HL-60 (cell line): ENCODE measurements at regions not wholly inside any gene's neighbourhood (a gene's known extent, or its start where the extent isn't known, plus 50 kb on each side); places are given as distances from the start of the nearest gene placed in this dataset.

Experiments
- DNase-seq, 2 experiments: peaks; one replicate each; pipeline ENCODE4 v3.0.0-alpha.2; 2010 to 2020; ENCODE audit warnings: low read depth in 1 of 2, low spot score in 1 of 2
- H3K27ac ChIP-seq: fragments of 250-450 bp; sonication (Bioruptor Pico); replicated peaks from 2 replicates; pipeline ENCODE4 v1.5.1; 2020; ENCODE audit warnings: mild to moderate bottlenecking, moderate library complexity
- H3K27me3 ChIP-seq: fragments of 250-450 bp; sonication (Bioruptor Pico); 2 replicates; pipeline ENCODE4 v1.5.1; 2021; ENCODE audit warnings: mild to moderate bottlenecking, moderate library complexity; ENCODE audit not compliant: insufficient read depth, poor library complexity, severe bottlenecking
- H3K4me3 ChIP-seq: replicated peaks from 2 replicates; pipeline ENCODE4 v1.5.1; 2011; ENCODE audit warnings: mild to moderate bottlenecking, control low read depth, low read length; ENCODE audit not compliant: insufficient read depth
- GABPA ChIP-seq: IDR thresholded peaks from 2 replicates; pipeline ENCODE4 v1.6.1; 2012; ENCODE audit warnings: low read depth
- POLR2AphosphoS5 ChIP-seq: IDR thresholded peaks from 2 replicates; pipeline ENCODE4 v1.6.1; 2012; ENCODE audit warnings: low read depth
- SPI1 ChIP-seq: IDR thresholded peaks from 2 replicates; pipeline ENCODE4 v1.6.1; 2012; ENCODE audit warnings: low read depth, mild to moderate bottlenecking, borderline replicate concordance
- TF ChIP-seq, protein P1 (sequence below): IDR thresholded peaks from 2 replicates; pipeline ENCODE4 v1.6.1; 2012; ENCODE audit warnings: low read depth; ENCODE audit not compliant: insufficient replicate concordance
- TF ChIP-seq, protein P2 (sequence below): IDR thresholded peaks from one replicate; pipeline ENCODE4 v1.5.1; 2011; ENCODE audit warnings: low read length, control low read depth, inconsistent platforms; ENCODE audit not compliant: insufficient read depth

DNA sequence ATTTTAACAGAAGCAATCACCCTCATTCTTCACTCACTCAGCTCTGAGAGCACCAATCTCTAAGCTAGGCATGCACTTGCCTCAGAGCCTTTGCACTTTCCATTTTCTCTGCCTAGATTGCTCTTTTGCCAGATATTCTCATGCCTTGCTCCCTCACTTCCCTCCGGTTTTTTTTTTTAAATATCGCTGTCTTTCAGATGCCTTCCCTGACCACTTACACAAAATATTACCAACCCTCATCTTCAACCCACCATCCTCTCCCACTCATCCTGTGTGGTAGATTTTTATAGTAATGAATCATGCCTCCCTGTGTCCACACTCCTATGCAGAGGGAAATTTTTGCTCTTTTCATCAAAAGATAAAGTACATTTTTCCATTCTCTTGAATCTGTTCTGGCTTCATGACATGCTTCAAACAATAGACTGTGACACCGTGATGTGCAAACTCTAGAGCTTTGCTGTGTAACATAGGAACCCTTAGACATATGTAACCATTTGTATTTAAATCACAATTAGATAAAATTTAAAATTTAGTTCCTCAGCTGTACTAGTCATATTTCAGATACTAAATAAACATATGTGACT, 437.1 kb downstream of the UTRN start:
- H3K27ac ChIP-seq: no peak overlapping the region
- no peak for DNase-seq
- no peak overlapping the region for H3K4me3 ChIP-seq
- TF ChIP-seq, protein P1, sequence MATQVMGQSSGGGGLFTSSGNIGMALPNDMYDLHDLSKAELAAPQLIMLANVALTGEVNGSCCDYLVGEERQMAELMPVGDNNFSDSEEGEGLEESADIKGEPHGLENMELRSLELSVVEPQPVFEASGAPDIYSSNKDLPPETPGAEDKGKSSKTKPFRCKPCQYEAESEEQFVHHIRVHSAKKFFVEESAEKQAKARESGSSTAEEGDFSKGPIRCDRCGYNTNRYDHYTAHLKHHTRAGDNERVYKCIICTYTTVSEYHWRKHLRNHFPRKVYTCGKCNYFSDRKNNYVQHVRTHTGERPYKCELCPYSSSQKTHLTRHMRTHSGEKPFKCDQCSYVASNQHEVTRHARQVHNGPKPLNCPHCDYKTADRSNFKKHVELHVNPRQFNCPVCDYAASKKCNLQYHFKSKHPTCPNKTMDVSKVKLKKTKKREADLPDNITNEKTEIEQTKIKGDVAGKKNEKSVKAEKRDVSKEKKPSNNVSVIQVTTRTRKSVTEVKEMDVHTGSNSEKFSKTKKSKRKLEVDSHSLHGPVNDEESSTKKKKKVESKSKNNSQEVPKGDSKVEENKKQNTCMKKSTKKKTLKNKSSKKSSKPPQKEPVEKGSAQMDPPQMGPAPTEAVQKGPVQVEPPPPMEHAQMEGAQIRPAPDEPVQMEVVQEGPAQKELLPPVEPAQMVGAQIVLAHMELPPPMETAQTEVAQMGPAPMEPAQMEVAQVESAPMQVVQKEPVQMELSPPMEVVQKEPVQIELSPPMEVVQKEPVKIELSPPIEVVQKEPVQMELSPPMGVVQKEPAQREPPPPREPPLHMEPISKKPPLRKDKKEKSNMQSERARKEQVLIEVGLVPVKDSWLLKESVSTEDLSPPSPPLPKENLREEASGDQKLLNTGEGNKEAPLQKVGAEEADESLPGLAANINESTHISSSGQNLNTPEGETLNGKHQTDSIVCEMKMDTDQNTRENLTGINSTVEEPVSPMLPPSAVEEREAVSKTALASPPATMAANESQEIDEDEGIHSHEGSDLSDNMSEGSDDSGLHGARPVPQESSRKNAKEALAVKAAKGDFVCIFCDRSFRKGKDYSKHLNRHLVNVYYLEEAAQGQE: no peak
- no peak for TF ChIP-seq GABPA
- no peak for TF ChIP-seq POLR2AphosphoS5
- TF ChIP-seq SPI1: no peak
- TF ChIP-seq, protein P2, sequence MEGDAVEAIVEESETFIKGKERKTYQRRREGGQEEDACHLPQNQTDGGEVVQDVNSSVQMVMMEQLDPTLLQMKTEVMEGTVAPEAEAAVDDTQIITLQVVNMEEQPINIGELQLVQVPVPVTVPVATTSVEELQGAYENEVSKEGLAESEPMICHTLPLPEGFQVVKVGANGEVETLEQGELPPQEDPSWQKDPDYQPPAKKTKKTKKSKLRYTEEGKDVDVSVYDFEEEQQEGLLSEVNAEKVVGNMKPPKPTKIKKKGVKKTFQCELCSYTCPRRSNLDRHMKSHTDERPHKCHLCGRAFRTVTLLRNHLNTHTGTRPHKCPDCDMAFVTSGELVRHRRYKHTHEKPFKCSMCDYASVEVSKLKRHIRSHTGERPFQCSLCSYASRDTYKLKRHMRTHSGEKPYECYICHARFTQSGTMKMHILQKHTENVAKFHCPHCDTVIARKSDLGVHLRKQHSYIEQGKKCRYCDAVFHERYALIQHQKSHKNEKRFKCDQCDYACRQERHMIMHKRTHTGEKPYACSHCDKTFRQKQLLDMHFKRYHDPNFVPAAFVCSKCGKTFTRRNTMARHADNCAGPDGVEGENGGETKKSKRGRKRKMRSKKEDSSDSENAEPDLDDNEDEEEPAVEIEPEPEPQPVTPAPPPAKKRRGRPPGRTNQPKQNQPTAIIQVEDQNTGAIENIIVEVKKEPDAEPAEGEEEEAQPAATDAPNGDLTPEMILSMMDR: no peak
- no peaks in the 10 kb centered on the region for H3K27me3 ChIP-seq

DNA sequence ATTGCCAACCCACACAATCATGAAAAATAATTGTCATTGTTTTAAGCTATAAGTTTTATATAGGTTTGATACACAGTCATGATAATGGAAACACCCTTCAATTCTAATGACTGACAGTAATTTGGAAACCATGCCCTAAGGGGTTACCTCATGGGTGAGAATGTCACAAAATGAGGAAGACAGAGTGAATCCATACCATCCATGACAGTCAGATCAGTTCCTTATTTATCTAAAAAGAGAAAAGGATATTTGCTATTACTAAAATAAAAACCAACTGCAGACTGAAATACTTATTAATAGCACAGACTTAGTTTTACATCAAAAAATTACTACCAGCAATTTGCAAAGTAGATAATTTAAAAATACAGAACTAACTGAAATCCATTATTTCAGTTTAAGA, 437.8 kb downstream of the UTRN start:
- Histone ChIP-seq H3K4me3 (no peak overlapping the region), H3K27ac (no peak overlapping the region), H3K27me3 (no peaks in the 10 kb centered on the region)
- peak in 1 of 2 experiments; percentile 31 for DNase-seq
- no peak for TF ChIP-seq POLR2AphosphoS5
- no peak for TF ChIP-seq GABPA
- peak; percentile 93 for TF ChIP-seq SPI1

DNA sequence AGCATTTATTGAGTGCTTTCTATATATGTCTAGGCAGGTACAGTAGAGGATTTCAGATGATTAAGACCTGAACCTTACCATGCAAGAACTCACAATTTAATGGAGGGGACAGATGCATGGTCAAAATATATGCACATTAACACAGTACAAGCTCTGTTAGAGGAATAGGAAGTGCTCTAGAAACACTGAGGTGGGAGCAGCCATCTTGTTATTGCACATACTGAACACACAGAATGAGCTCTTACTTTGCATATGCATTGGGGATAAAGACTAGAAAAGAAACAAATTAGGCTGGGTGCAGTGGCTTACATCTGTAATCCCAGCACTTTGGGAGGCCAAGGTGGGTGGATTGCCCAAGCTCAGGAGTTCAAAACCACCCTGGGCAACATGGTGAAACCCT, 438.3 kb downstream of the UTRN start:
- no peak overlapping the region for H3K4me3 ChIP-seq
- DNase-seq: peak in 1 of 2 experiments; percentile 10
- TF ChIP-seq, protein P2: no peak
- TF ChIP-seq GABPA (no peak), SPI1 (no peak), POLR2AphosphoS5 (no peak)
- TF ChIP-seq, protein P1: no peak
- H3K27ac ChIP-seq: 0 out of 2 replicates have a peak overlapping the region, but pooled peaks have one; percentile 35
- H3K27me3 ChIP-seq: no peaks in the 10 kb centered on the region

DNA sequence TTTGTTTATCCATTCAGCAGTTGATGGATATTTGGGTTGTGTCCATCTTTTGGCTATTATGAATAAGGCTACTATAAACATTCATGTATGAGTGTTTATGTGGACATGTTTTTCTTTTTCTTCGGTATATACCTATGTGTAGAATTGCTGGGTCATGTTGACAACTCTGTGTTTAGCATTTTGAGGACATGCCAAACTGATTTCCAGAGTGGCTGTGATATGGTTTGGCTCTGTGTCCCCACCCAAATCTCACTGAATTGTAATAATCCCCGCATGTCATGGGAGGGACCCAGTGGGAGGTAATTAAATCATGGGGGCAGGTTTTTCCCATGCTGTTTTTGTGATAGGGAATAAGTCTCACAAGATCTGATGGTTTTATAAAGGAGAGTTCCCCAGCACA, 439.7 kb downstream of the UTRN start:
- TF ChIP-seq, protein P2: no peak
- TF ChIP-seq, protein P1: no peak
- TF ChIP-seq POLR2AphosphoS5: no peak
- no peak for TF ChIP-seq SPI1
- no peak for TF ChIP-seq GABPA
- H3K4me3 ChIP-seq: no peak overlapping the region
- H3K27me3 ChIP-seq: no peaks in the 10 kb centered on the region
- no peak overlapping the region for H3K27ac ChIP-seq
- DNase-seq: no peak
